Neural progenitor cell (in vitro differentiated cells): ENCODE measurements at regions not wholly inside any gene's neighbourhood (a gene's known extent, or its start where the extent isn't known, plus 50 kb on each side); places are given as distances from the start of the nearest gene placed in this dataset.
A peak's percentile ranks its signal among the peaks of the same experiment; 100 is the strongest.

Experiments
- DNase-seq: peaks from one replicate; pipeline ENCODE4 v3.0.0-alpha.2; 2016; ENCODE audit warnings: low spot score
- H2AFZ ChIP-seq: fragments of 200-600 bp; sonication (generic); replicated peaks from 2 replicates; pipeline ENCODE4 v1.6.1; 2016; ENCODE audit warnings: antibody characterized with exemption
- H3F3A ChIP-seq: fragments of 200-600 bp; sonication (generic); 2 replicates; pipeline ENCODE4 v1.6.1; 2016; ENCODE audit warnings: antibody characterized with exemption, low read depth
- H3K27ac ChIP-seq: fragments of 200-600 bp; sonication (generic); 2 replicates; pipeline ENCODE4 v1.5.1; 2016; ENCODE audit warnings: mild to moderate bottlenecking
- H3K27me3 ChIP-seq: fragments of 200-600 bp; sonication (generic); 2 replicates; pipeline ENCODE4 v1.6.1; 2016; ENCODE audit warnings: mild to moderate bottlenecking, moderate library complexity
- H3K36me3 ChIP-seq: fragments of 200-600 bp; sonication (generic); 2 replicates; pipeline ENCODE4 v1.5.1; 2016
- H3K4me1 ChIP-seq: fragments of 200-600 bp; sonication (generic); 2 replicates; pipeline ENCODE4 v1.6.1; 2016; ENCODE audit warnings: mixed run types
- H3K4me2 ChIP-seq: fragments of 200-600 bp; sonication (generic); 2 replicates; pipeline ENCODE4 v1.6.1; 2016
- H3K4me3 ChIP-seq: fragments of 200-600 bp; sonication (generic); 2 replicates; pipeline ENCODE4 v1.5.1; 2016
- H3K79me2 ChIP-seq: fragments of 200-600 bp; sonication (generic); 2 replicates; pipeline ENCODE4 v1.6.1; 2016; ENCODE audit warnings: low read depth
- H3K9ac ChIP-seq: fragments of 200-600 bp; sonication (generic); 2 replicates; pipeline ENCODE4 v1.6.1; 2016
- H3K9me3 ChIP-seq: fragments of 200-600 bp; sonication (generic); 2 replicates; pipeline ENCODE4 v1.5.1; 2016; ENCODE audit warnings: low read depth
- H4K20me1 ChIP-seq: fragments of 200-600 bp; sonication (generic); 2 replicates; pipeline ENCODE4 v1.6.1; 2016; ENCODE audit warnings: low read depth
- H3K27ac Mint-ChIP-seq: 3 replicates; pipeline ENCODE4 v1.8.0; 2021; ENCODE audit warnings: mixed read lengths
- H3K27me3 Mint-ChIP-seq: 2 replicates; pipeline ENCODE4 v1.8.0; 2022; ENCODE audit warnings: low read depth, mild to moderate bottlenecking, inconsistent platforms, moderate library complexity, mixed read lengths; ENCODE audit not compliant: insufficient read depth
- H3K36me3 Mint-ChIP-seq: 3 replicates; pipeline ENCODE4 v1.8.0; 2021; ENCODE audit warnings: mixed read lengths
- H3K4me1 Mint-ChIP-seq: 3 replicates; pipeline ENCODE4 v1.8.0; 2021; ENCODE audit warnings: mixed read lengths
- H3K4me3 Mint-ChIP-seq: 3 replicates; pipeline ENCODE4 v1.8.0; 2021; ENCODE audit warnings: mild to moderate bottlenecking, moderate library complexity, mixed read lengths
- H3K9me3 Mint-ChIP-seq: 3 replicates; pipeline ENCODE4 v1.8.0; 2020; ENCODE audit warnings: mixed read lengths
- CTCF ChIP-seq: fragments of 200-600 bp; sonication (generic); IDR thresholded peaks from 2 replicates; pipeline ENCODE4 v1.5.1; 2017; ENCODE audit warnings: antibody characterized with exemption, mild to moderate bottlenecking
- EZH2 ChIP-seq: fragments of 200-600 bp; sonication (generic); IDR thresholded peaks from 2 replicates; pipeline ENCODE4 v1.6.1; 2017; ENCODE audit warnings: antibody characterized with exemption, mild to moderate bottlenecking, moderate library complexity
- EZH2phosphoT487 ChIP-seq: fragments of 200-600 bp; sonication (generic); IDR thresholded peaks from 2 replicates; pipeline ENCODE4 v1.6.1; 2017; ENCODE audit warnings: antibody characterized with exemption

- Histone ChIP-seq H3K9ac (no peak overlapping the region), H3K4me2 (no peak overlapping the region), H3K79me2 (no peaks in the 10 kb centered on the region), H4K20me1 (no peaks in the 10 kb centered on the region), H3K36me3 (no peaks in the 10 kb centered on the region), H3K4me3 (no peak overlapping the region), H3F3A (no peaks in the 10 kb centered on the region), H3K9me3 (peaks cover 6% of the 10 kb centered on the region), H2AFZ (no peak overlapping the region), H3K4me1 (no peaks in the 10 kb centered on the region), H3K27me3 (no peaks in the 10 kb centered on the region), H3K27ac (no peak overlapping the region)
- no peak for DNase-seq
- no peaks in the 10 kb centered on the region for H3K36me3 Mint-ChIP-seq
- H3K27me3 Mint-ChIP-seq = no peaks in the 10 kb centered on the region
- H3K4me3 Mint-ChIP-seq = no peak overlapping the region
- H3K27ac Mint-ChIP-seq = no peak overlapping the region
- no peaks in the 10 kb centered on the region for H3K9me3 Mint-ChIP-seq
- peaks cover 29% of the 10 kb centered on the region for H3K4me1 Mint-ChIP-seq
- TF ChIP-seq EZH2 = no peak
- TF ChIP-seq CTCF = no peak
- TF ChIP-seq EZH2phosphoT487 = no peak
Measured at GRCh38 chrX:109926743-109927662, 75.9 kb upstream of the TMEM164 start.

- Mint-ChIP-seq H3K27me3 (no peaks in the 10 kb centered on the region), H3K9me3 (no peaks in the 10 kb centered on the region), H3K27ac (no peak overlapping the region), H3K4me1 (peaks cover 29% of the 10 kb centered on the region), H3K36me3 (no peaks in the 10 kb centered on the region), H3K4me3 (no peak overlapping the region)
- Histone ChIP-seq H4K20me1 (no peaks in the 10 kb centered on the region), H3K4me2 (no peak overlapping the region), H3K4me1 (no peaks in the 10 kb centered on the region), H3K27ac (no peak overlapping the region), H3K27me3 (no peaks in the 10 kb centered on the region), H3K9me3 (peaks cover 6% of the 10 kb centered on the region), H2AFZ (no peak overlapping the region), H3K79me2 (no peaks in the 10 kb centered on the region), H3K4me3 (no peak overlapping the region), H3F3A (no peaks in the 10 kb centered on the region), H3K9ac (no peak overlapping the region), H3K36me3 (no peaks in the 10 kb centered on the region)
- no peak for TF ChIP-seq CTCF
- TF ChIP-seq EZH2phosphoT487 = no peak
- no peak for TF ChIP-seq EZH2
- no peak for DNase-seq
Measured at GRCh38 chrX:109927663-109928273, 75.1 kb upstream of the TMEM164 start.

- Mint-ChIP-seq H3K4me3 (no peak overlapping the region), H3K4me1 (peaks cover 29% of the 10 kb centered on the region), H3K9me3 (no peaks in the 10 kb centered on the region), H3K27ac (peak overlapping the region; percentile 91), H3K27me3 (no peaks in the 10 kb centered on the region), H3K36me3 (no peaks in the 10 kb centered on the region)
- H2AFZ ChIP-seq = no peak overlapping the region
- no peak overlapping the region for H3K4me3 ChIP-seq
- H3K27ac ChIP-seq = no peak overlapping the region
- H3K36me3 ChIP-seq = no peaks in the 10 kb centered on the region
- no peaks in the 10 kb centered on the region for H3K4me1 ChIP-seq
- H4K20me1 ChIP-seq = no peaks in the 10 kb centered on the region
- no peaks in the 10 kb centered on the region for H3F3A ChIP-seq
- H3K79me2 ChIP-seq = no peaks in the 10 kb centered on the region
- no peak for TF ChIP-seq EZH2phosphoT487
- no peaks in the 10 kb centered on the region for H3K27me3 ChIP-seq
- no peak overlapping the region for H3K9ac ChIP-seq
- no peak for DNase-seq
- peaks cover 6% of the 10 kb centered on the region for H3K9me3 ChIP-seq
- no peak overlapping the region for H3K4me2 ChIP-seq
Measured at GRCh38 chrX:109928596-109929335, 74.1 kb upstream of the TMEM164 start.
